NOMO-1 treated with dmso at 0.1 percent for 144 hours (cell line): ENCODE measurements at regions not wholly inside any gene's neighbourhood (a gene's known extent, or its start where the extent isn't known, plus 50 kb on each side); places are given as distances from the start of the nearest gene placed in this dataset.
"Not testable (repeated sequence)": the region's sequence is repeated elsewhere in the genome, so short reads cannot be mapped to it uniquely, and the experiment has no call there.

Experiments
- DNase-seq: peaks from one replicate; lab custom pipeline; 2025; ENCODE audit not compliant: unreplicated experiment; lab: John Stamatoyannopoulos, UW

GRCh38 chr12:84075991-84076390 is 836.6 kb downstream of the SLC6A15 start:
- no peak for DNase-seq

- DNase-seq: no peak
Observed at GRCh38 chr12:84073401-84073800, 839.2 kb downstream of the SLC6A15 start.

GRCh38 chr12:84072961-84073360 is 839.6 kb downstream of the SLC6A15 start:
- no peak for DNase-seq

- DNase-seq: no peak
Observed at GRCh38 chr12:84070292-84070691, 842.3 kb downstream of the SLC6A15 start.

- DNase-seq: no peak
Observed at GRCh38 chr12:84069699-84070098, 842.9 kb downstream of the SLC6A15 start.

- DNase-seq: no peak
Observed at GRCh38 chr12:84069198-84069597, 843.4 kb downstream of the SLC6A15 start.

- no peak for DNase-seq
Observed at GRCh38 chr12:84058136-84058535, 854.5 kb downstream of the SLC6A15 start.

GRCh38 chr12:84054811-84055210 is 857.8 kb downstream of the SLC6A15 start:
- no peak for DNase-seq

- no peak for DNase-seq
Observed at GRCh38 chr12:84047881-84048280, 864.7 kb downstream of the SLC6A15 start.

- DNase-seq: no peak
Observed at GRCh38 chr12:84046859-84047258, 865.7 kb downstream of the SLC6A15 start.

- DNase-seq: no peak
Observed at GRCh38 chr12:84043355-84043754, 869.2 kb downstream of the SLC6A15 start.

GRCh38 chr12:84038242-84038641 is 874.4 kb downstream of the SLC6A15 start:
- no peak for DNase-seq

GRCh38 chr12:84036912-84037311 is 875.7 kb downstream of the SLC6A15 start:
- DNase-seq: no peak

- DNase-seq: no peak
Observed at GRCh38 chr12:84035766-84036165, 876.8 kb downstream of the SLC6A15 start.

GRCh38 chr12:84034871-84035270 is 877.7 kb downstream of the SLC6A15 start:
- no peak for DNase-seq

GRCh38 chr12:84033162-84033561 is 879.4 kb downstream of the SLC6A15 start:
- no peak for DNase-seq

- DNase-seq: not testable (repeated sequence)
Observed at GRCh38 chr12:84018556-84019179, 893.9 kb downstream of the SLC6A15 start.

GRCh38 chr12:84016956-84017355 is 895.6 kb downstream of the SLC6A15 start:
- DNase-seq: no peak

GRCh38 chr12:83997423-83997822 is 915.2 kb downstream of the SLC6A15 start:
- no peak for DNase-seq

- no peak for DNase-seq
Observed at GRCh38 chr12:83996671-83997070, 915.9 kb downstream of the SLC6A15 start.

GRCh38 chr12:83985084-83985483 is 927.5 kb downstream of the SLC6A15 start:
- DNase-seq: no peak

- DNase-seq: no peak
Observed at GRCh38 chr12:83980398-83980797, 932.2 kb downstream of the SLC6A15 start.

- DNase-seq: no peak
Observed at GRCh38 chr12:83979785-83980184, 932.8 kb downstream of the SLC6A15 start.
